HG03097 (cell line): ENCODE measurements at regions not wholly inside any gene's neighbourhood (a gene's known extent, or its start where the extent isn't known, plus 50 kb on each side); places are given as distances from the start of the nearest gene placed in this dataset.

ENCODE experiments used
- ATAC-seq: cut with Tn5 transposase; IDR thresholded peaks from one replicate; pipeline ENCODE4 v1.9.1; 2021; ENCODE audit not compliant: unreplicated experiment, low FRiP score

DNA sequence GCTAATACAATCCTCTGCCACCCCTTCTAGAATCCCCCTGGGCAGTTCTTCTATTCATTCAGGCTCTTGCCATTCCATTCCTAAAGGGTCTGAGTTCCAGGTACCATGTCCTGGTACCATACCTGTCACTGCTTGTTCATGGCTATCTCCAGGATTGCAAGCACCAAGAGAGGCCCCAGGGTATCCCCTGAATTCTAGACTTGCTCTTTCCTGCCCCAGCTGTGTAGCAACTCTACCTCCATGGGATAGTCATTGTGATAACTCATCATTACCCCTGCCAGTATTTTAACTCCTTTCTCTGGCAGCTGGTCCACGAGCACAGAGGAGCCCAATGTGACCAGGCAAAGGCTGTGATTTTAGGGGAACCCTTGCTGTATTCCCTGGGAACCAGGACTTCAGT, 143.7 kb upstream of the CDH5 start:
- ATAC-seq: no peak

DNA sequence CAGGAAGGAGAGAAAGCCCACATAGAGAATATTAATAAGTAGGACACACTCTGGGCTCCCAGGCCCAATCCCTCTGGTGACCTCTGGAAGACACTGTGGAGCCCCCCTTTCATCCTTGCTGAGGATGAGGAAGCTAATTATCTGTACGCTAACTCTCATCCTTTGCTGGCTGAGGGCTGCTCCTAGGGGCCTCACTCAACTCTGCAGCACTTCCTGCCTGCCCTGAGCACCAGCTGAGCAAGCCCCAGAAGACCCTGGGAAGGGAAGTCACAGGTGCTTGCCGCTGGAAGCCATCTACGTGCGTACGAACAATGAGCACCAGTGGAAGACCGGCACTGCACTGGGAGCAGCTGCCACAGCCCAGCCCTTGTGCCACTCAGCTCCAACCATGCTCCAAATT, 145.8 kb upstream of the CDH5 start:
- no peak for ATAC-seq

DNA sequence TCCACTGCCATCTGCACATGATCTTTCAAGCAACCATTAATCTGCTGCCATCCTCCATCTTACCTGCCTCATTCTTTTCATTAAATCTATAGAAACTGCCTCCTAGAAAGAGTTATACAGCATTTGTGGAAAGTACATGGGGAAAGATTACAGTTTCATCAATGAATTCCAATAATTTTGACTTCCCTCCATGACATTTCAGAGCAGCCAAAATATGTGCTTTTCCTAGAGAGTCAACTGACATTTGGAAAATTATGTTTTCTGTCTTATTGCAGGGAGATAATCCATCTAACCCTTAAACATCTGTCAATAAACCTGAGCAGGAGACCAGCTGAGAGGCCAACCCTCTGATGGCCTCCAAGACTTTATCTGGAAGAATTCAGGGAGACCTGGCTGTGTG, 147.0 kb upstream of the CDH5 start:
- ATAC-seq: no peak

DNA sequence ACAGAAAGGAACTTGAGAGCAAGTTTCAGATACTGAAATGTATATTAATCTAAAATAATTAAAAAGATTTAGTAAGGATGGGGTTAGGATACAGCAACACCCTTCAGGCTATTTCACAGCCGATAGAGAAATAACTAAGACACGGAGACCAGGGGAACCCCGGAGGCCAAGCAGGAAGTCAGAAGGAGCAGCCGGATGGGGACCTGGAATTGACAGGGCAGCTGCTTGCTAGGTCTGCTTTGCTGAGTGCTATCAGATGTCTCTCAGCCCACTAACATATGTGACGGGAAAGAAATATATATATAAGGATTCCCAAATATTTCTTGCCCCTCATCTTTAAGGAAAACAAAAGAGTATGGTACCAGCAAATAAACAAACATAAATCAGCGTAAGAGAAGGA, 154.1 kb upstream of the CDH5 start:
- ATAC-seq: no peak

DNA sequence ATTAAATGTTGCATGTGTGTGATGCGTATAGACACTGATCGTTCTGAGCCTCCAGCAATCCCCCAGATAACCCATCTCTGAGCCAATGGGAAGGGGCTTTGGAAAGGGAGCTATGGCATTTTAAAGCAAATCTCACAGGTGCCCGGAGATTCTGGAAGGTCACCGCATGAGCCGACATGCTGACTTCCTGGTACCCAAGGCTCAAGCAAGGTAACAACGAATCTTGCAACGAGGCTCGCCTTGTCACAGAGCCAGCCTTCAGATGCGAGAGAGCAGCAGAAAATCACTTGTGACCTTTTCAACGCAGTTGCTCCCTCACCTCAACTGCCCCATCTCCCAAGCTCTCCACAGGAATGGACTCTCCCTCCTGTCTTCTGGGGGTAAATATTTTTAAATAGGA, 154.8 kb upstream of the CDH5 start:
- ATAC-seq: no peak

DNA sequence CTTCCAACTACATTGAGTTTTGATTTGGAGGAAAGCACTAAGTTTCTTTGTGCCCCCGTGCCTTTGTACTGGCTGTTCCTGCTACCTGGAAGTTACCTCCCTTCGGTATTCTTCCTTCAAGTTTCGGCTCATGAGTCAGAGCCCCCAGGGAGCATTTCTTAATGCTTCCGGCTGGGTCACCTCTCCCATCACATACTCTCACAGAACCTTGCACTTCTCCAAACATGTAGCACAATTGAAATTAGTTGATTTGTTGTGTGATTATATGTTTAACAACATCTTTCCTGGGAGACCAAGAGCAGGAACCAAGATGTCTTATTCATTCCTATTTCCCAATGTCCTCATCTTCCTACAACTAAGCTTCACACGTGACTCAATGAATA, 158.6 kb upstream of the CDH5 start:
- ATAC-seq: no peak

DNA sequence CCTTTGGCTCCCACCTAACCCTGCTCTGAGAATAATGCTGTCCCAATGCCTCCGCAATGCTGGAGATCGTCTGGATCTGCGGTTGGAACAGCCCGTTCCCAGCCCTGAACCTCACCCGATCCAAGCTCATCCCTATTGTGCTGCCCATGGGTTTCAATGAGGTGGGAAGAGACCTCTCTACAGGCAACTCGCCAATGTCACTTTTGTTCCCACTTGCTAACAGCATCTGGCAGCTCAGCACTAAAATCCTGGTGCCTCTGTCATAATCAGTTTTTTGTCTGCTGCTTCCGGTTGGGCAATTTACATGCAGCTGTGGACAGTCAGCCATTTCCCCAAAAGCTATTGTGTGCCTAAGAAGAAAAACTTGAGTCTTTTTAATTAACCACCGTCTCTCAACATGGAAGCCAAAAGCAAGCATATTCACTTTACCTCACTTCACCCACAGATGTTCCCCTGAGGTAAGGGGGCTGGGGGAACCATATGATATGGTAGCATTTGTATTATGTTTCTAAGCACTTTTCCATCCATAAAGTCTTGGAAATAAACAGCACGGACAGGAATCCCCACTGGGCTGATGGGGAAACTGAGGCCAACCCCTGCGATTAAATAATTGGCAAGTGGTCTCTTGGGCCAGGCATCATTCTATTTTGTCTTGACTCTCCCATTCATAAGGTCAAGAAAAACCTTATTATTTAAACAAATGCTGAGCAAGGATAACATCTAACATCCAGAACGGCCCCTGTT, 159.2 kb upstream of the CDH5 start:
- ATAC-seq: no peak

DNA sequence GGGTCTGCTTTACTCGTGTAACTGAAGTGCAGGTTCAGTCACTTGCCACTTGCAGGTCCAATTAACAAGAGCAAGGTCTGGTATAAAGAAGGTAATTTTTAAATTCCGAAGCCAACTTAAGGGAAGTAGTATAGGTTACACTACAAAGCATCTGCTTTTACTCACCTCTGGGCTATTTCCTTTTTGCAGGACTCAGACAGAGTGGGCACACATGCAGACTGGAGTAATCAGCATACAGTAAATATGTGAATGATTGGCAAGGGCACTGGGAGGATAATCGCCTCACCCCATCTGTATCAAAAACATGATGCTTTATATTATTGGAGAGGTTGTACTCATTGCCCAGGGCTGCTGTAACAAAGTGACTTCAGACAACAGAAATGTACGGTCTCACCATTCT, 160.1 kb upstream of the CDH5 start:
- no peak for ATAC-seq

DNA sequence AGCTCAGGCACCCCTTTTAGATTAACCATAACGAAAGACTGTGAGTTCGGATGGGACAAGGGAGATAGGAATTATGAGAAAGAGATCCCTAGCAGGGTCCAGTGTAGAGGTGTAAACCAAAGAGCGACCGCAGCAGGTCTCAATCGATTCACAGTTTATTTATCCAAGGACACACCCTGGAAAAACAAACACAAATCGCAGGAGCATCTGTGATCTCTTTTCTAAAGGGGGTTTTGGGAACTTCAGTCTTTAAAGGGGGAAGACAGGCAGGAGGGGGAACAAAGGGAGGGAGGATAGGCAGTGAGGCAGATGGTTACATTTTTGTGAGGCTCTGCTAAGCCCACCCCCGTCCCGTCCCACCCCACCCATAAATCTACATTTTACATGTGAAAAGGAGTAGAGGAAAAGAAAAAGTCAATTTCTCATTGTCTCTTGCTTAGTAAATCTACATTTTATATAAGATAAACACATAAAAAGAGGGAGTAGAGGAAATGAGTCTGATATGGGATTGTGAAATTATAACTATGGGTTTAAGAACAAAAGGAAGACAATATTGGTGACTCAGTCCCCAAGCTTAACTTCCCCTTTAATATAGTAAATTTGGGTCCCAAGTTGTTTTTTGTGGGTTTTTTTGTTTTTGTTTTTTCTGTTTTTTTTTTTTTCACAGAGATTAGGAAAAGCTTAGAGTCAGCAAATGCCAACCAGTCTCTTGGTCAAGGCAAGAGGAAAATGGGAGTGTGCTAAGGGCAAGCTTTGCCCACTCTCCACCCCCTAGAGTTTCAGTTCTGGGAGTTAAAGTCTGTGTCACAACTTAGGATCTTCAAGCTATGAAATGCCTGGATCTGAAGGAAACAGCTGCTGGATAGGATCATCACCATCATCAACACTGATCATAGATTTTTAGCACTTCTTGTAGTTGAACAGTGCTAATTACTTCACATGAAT, 160.9 kb upstream of the CDH5 start:
- no peak for ATAC-seq

DNA sequence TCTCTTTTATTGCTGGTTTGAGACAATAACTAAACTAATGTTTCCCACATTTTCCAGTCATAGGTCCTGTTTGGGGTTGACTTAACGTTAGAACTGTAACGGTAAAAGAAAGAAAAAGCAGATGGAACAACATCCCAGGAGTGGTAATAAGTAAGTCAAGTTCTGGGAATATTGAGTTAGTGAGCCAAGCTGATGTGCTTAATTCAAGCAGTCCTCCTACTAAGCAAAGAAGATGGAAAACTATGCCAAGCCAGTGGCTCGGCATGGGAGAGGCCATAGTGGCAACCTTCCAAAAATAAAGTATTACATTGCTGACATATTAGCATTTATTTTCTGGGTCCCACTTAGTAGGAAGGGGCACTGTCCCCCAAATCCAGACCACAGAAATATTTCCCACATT, 161.7 kb upstream of the CDH5 start:
- no peak for ATAC-seq

DNA sequence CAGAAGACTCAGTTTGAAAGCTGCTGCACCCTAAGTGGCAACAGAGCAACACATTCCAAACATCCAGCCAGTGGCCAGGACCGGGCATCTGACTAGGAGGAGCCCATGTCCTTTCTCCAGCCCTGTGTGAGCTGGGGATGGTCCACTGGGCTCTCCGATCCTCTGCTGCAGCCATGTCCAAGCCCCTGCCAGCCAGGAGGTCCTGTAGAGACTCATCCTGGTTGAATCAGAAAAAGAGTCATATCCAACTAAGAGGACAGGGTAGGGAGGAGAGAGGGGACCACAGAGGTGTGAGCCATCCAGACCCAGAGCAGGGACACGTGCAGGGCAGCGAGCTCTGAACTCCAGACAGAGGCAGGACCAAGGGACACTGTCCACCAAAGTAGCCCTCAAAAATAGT, 163.0 kb upstream of the CDH5 start:
- no peak for ATAC-seq

DNA sequence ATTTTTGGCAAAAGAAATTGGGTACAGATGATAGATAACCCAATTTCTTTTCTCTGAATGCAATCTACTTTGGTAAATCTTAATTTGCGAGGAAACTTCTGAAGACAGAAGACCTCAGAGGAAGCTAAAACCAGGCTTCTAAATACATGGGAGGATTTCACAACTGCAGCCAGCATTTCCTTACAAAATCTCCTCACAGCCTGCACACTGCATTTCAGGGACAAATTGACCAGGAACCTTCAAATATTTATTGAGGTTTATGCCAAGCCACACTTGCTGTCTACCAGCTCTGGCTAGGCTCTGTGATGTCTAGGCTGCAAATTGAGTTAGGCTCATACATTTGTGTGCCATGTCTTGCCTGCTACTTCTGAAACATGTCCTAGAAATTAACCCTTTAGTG, 167.3 kb upstream of the CDH5 start:
- ATAC-seq: no peak

DNA sequence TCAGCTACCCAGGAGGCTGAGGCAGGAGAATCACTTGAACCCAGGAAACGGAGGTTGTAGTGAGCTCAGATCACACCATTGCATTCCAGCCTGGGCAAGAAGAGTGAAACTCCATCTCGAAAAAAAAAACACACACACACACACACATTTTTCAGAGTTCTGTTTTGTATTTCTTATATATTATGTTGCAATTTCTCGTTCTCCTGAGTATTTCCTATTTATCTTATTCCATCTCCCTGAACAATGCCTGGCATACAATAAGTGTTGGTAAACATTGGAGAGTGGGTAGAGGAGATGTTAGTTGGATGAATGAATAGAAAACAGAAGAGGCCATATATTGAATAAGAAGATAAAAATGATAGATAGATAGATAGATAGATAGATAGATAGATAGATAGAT, 167.8 kb upstream of the CDH5 start:
- no peak for ATAC-seq

DNA sequence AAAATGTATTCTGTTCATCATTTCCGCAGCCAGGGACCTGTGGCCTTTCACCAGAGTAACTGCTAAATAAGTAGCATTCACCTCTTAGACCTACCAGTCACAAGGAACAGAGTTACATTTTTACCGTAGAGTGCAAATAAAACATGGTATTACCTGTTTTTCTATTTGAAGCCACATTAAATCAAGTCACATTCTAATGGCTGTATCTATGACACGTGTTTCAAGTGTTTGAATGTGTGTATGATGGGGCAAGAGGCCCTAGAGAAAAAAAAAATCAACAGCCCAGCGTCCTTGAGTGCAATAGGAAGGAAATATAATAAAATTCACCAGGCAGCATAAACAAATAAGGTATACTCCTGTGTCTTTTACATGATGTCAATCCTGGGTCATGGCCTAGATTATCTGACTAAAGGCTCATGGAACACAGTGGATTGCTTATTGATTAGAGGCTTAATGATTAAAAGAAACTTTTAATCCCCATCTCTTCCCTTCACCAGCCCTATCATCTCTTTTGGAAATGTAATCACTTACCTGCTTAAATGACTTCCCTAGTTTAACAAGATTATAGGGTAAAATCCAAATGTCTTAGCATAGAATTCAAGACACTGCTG, 168.7 kb upstream of the CDH5 start:
- no peak for ATAC-seq

DNA sequence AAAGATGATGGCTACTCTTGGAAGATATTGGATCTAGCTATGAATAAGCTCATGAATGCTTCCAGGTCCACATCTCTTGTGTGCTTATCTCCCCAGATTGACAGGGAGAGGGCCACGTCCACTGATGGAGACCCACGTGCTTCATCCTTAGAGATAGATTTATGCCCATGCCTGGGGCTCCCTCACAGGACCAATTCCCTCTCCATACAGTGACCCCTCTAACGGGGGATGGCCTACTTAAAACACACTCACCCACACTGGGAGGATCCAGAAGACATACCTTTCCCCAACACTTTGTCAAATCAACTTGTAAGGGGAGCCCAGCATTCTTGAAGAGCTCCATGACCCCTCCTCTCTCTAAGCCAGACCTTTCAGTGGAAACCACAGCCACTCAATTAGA, 169.7 kb upstream of the CDH5 start:
- no peak for ATAC-seq

DNA sequence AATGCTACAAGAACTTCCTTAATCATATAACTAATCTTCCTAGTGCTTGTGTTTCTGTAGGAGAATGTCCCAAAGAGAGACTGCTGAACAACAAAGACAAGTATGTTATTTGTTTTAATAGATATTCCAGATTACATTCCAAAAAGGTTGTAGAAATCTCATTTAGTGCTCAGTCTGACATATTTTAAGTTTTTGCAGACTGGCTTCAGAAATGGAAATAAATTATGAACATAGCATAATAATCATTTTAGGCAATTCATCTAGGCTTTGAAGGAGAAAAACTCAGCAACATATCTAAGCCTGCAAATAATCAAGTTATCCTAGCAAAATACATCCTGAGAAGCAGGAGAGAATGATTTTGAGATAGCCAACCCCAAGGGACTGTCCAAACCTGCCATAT, 171.6 kb upstream of the CDH5 start:
- ATAC-seq: no peak

DNA sequence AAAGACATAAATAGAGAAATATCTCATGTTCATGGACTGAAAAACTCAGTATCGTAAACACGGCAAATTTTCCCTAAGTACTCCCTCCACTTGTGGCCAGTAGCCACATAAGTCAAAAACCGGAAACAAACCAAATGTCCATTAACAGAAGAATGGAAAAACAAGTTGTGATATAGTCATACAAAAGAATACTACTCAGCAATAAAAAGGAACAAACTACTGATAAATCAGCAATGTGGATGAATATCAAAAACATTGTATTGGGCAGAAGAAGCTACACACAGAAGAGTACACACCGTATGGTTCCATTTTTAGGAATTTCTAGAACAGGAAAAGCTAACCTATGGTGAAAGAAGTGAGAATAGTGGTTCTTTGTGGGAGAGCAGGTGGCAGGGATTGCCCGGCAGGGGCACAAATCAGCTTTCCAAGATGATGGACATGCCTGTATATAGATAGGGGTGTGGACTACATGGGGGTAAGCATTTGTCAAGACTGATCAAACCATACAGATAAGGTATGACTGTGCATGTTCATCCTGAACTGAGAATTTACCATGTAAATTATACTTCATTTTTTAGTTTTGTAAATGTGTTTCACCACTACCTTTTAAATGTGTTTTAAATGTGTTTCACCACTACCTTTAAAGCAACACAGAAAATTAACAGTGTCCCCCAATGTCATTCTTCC, 172.8 kb upstream of the CDH5 start:
- ATAC-seq: no peak

DNA sequence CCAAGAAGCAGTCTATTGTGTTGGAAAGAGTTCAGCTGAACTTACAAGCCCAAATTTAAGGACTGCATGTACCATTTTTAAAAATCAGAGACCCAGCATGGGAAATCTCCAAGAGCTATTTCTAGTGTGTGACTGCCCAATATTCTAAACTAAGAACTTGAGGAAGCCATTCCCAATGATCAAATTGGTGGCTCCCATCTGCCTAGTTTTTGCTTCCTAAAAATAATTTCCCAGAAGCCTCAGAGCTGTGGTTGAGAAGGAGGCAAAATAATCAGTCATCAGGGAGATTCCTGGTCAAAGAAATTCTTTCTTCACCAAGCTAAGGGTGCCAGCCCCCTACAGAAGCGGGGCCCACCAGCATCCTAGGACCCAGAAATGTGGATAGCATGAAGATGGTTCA, 176.1 kb upstream of the CDH5 start:
- ATAC-seq: no peak

DNA sequence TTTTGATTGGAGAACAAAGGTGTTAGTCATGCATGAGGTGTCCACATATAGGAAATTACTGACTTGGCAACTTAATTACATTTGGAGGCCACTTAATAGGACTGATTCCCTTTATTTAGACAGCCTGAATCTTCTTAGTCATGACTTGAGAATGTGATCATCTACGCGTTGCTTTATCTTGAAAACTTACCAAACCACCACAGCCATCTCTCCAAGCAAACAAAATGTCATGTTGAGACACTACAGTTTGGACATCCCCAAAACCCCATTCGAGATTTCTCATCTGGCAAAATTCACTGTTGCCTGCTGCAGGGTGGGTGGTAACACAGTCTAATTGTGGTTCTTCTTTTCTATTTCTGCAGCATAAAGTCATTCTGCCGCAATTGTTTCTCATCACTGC, 176.5 kb upstream of the CDH5 start:
- ATAC-seq: no peak

DNA sequence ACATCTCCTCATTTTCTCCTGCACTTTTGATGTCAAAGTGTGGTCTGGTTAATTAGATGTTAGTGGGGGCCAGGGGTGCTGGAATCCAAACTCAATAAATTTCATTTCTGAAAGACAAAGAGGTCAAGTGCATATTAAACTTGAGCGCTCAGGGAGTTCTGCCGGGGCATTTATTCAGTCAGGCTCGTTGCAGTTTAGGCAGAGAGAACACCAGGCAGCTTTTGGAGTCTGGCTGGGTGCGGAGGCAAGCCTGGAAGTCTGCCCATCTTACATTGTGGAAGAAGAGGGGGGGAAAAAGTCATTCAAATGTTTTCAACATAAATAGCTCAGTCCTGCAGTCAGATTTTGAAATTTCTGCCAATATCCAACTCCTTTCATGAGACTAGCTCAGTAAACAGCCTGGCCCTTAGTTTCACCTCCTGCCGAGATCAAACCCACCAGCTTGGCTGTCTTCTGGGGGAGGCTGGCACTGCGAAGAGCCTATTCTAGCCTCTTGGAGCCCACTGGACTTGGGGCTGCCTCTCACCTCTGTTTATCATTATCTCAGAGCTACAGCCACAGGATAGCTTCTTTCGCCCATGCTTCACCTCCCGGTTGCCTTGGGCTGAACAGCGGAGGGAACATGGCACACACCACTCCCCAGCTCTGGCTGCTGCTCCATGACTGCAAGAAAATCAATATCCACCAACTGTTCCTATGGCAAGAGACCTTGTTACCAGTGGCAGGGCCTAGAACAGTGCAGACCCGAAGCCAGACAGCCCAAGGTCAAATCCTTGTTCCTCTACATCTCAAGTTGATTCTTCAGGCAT, 177.4 kb upstream of the CDH5 start:
- ATAC-seq: no peak
